Ramos (cell line): ENCODE measurements at regions not wholly inside any gene's neighbourhood (a gene's known extent, or its start where the extent isn't known, plus 50 kb on each side); places are given as distances from the start of the nearest gene placed in this dataset.

Experiments
- in situ Hi-C: fragments of 300-500 bp; cut with MboI; formaldehyde crosslinking; loops from one replicate; pipeline ENCODE4 v1.14.3; 2022; ENCODE audit warnings: low sequenced_read_pairs; ENCODE audit not compliant: unreplicated experiment

- in situ Hi-C loops = loop anchor here (10.0 kb wide), 1 partner anchor 334 kb away; no protein-coding TSS in a partner anchor
Observed at GRCh38 chr7:112540839-112541577, 60.2 kb downstream of the LSMEM1 start.

GRCh38 chr7:112546723-112547513, 66.1 kb downstream of the LSMEM1 start:
- in situ Hi-C loops = loop anchor here (10.0 kb wide), 1 partner anchor 328 kb away; no protein-coding TSS in a partner anchor

GRCh38 chr7:112547916-112548315, 67.1 kb downstream of the LSMEM1 start:
- in situ Hi-C loops = loop anchor here (10.0 kb wide), 1 partner anchor 327 kb away; no protein-coding TSS in a partner anchor

GRCh38 chr7:112550468-112551060, 69.8 kb downstream of the LSMEM1 start:
- in situ Hi-C loops = loop anchor here (10.0 kb wide), 1 partner anchor 874 kb away; no protein-coding TSS in a partner anchor

GRCh38 chr7:112551521-112551920, 70.7 kb downstream of the LSMEM1 start:
- in situ Hi-C loops = loop anchor here (10.0 kb wide), 1 partner anchor 873 kb away; no protein-coding TSS in a partner anchor

- in situ Hi-C loops = loop anchor here (10.0 kb wide), 1 partner anchor 870 kb away; no protein-coding TSS in a partner anchor
Observed at GRCh38 chr7:112554591-112554990, 73.8 kb downstream of the LSMEM1 start.

- in situ Hi-C loops = loop anchor here (10.0 kb wide), 1 partner anchor 868 kb away; no protein-coding TSS in a partner anchor
Observed at GRCh38 chr7:112556633-112557032, 75.8 kb downstream of the LSMEM1 start.

- in situ Hi-C loops = no loop called here
Observed at GRCh38 chr7:112566442-112567324, 85.9 kb downstream of the LSMEM1 start.

- in situ Hi-C loops = no loop called here
Observed at GRCh38 chr7:112567388-112567787, 86.6 kb downstream of the LSMEM1 start.

GRCh38 chr7:112571852-112572607, 91.2 kb downstream of the LSMEM1 start:
- in situ Hi-C loops = no loop called here

GRCh38 chr7:112572669-112573301, 92.0 kb downstream of the LSMEM1 start:
- in situ Hi-C loops = no loop called here

GRCh38 chr7:112573302-112574039, 92.7 kb downstream of the LSMEM1 start:
- in situ Hi-C loops = no loop called here

GRCh38 chr7:112575864-112576263, 95.1 kb downstream of the LSMEM1 start:
- in situ Hi-C loops = no loop called here

GRCh38 chr7:112579388-112579787, 98.6 kb downstream of the LSMEM1 start:
- in situ Hi-C loops = no loop called here

GRCh38 chr7:112580717-112581435, 100.1 kb downstream of the LSMEM1 start:
- in situ Hi-C loops = no loop called here

- in situ Hi-C loops = no loop called here
Observed at GRCh38 chr7:112581529-112581928, 100.7 kb downstream of the LSMEM1 start.

- in situ Hi-C loops = no loop called here
Observed at GRCh38 chr7:112584290-112584689, 103.5 kb downstream of the LSMEM1 start.
